Pancreas (tissue), 10 donors: ENCODE measurements at regions not wholly inside any gene's neighbourhood (a gene's known extent, or its start where the extent isn't known, plus 50 kb on each side); places are given as distances from the start of the nearest gene placed in this dataset.

Experiments
- ATAC-seq, 4 donors: fragments of 200-7000 bp; cut with Tn5 transposase; one replicate each; pipeline versions ENCODE4 v1.8.0 to v1.9.1; 2020; ENCODE audit warnings: mild to moderate bottlenecking in 4 of 4, moderate library complexity in 4 of 4
- DNase-seq, 6 donors: peaks; one replicate each; pipeline ENCODE4 v3.0.0-alpha.2; 2020
- FAIRE-seq: peaks from 2 replicates; lab custom pipeline; 2012; peaks lifted over from hg19 to GRCh38; lab: Jason Lieb, UNC
- H3K27ac ChIP-seq, 4 donors: fragments of 200-600 bp; sonication (generic); 1 replicate in 3 of 4; 2 replicates in 1 of 4; pipeline versions ENCODE4 v1.5.0 to v1.8.0; 2020
- H3K27me3 ChIP-seq, 4 donors: fragments of 200-600 bp; one replicate each; pipeline ENCODE4 v1.8.0; 2021
- H3K36me3 ChIP-seq, 3 donors: fragments of 200-600 bp; sonication (generic) in 1 of 3; one replicate each; pipeline versions ENCODE4 v1.5.0 to v1.8.0; 2020 to 2021
- H3K4me1 ChIP-seq, 3 donors: fragments of 200-600 bp; one replicate each; pipeline ENCODE4 v1.8.0; 2021
- H3K4me3 ChIP-seq, 4 donors: fragments of 200-600 bp; sonication (generic) in 2 of 4; one replicate each; pipeline versions ENCODE4 v1.5.0 to v1.8.0; 2020 to 2021
- H3K9me3 ChIP-seq, 4 donors: fragments of 200-600 bp; one replicate each; pipeline ENCODE4 v1.8.0; 2021
- CTCF ChIP-seq, 4 donors: fragments of 200-600 bp; sonication (generic) in 3 of 4; IDR thresholded peaks; one replicate each; pipeline versions ENCODE4 v1.5.0 to v1.8.0; 2021; ENCODE audit warnings: antibody characterized with exemption in 4 of 4
- WGBS, 2 donors: extraction: QIAGEN DNeasy Blood & Tissue Kit; methylation state at CpG; one replicate each; pipeline ENCODE4 v1.1.7; 2013; 5-methylcytosine and 5-hydroxymethylcytosine counted together
- intact Hi-C, 3 donors: fragments of 100-400 bp; cut with DNase I; formaldehyde crosslinking; loops; one replicate each; pipeline versions ENCODE4 v1.11.1 to v1.14.2; 2022
- donor health status: healthy with polysubstance abuse.
- donor health status: DM: no; HTN: no; CAD: no; lungs with moderate emphysema.
- donor health status: DM: no; HTN: no; CAD: no.
- donor health status: control.
- donor health status: control.
- donor health status: Bipolar disorder and iron deficiency.
- donor health status: DM: yes; HTN: yes; CAD: no.
- donor health status: DM: no; HTN: no; CAD: no.
- donor health status: DM: no; HTN: no; CAD: no.
- donor health status: DM: yes; HTN: yes; CAD: no.

GRCh38 chr10:43906490-43906889 lies 257.8 kb upstream of the ZNF32 start:
- DNase-seq = no peak
- H3K27ac ChIP-seq = no peak overlapping the region
- H3K36me3 ChIP-seq = no peaks in the 10 kb centered on the region
- TF ChIP-seq CTCF (IDR thresholded peaks at IDR 0.05) = no peak
- H3K27me3 ChIP-seq = no peaks in the 10 kb centered on the region
- FAIRE-seq = no peak
- H3K4me1 ChIP-seq = no peaks in the 10 kb centered on the region
- ATAC-seq = no peak
- WGBS, 2 donors = 74 to 86% methylated on average over 8 of the region's 8 CpGs
- no peak overlapping the region for H3K4me3 ChIP-seq
- intact Hi-C loops = no loop called here
- H3K9me3 ChIP-seq = no peaks in the 10 kb centered on the region

- TF ChIP-seq CTCF (IDR thresholded peaks at IDR 0.05) = no peak
- Histone ChIP-seq H3K27me3 (no peaks in the 10 kb centered on the region), H3K27ac (no peak overlapping the region), H3K9me3 (no peaks in the 10 kb centered on the region), H3K4me1 (no peaks in the 10 kb centered on the region), H3K36me3 (no peaks in the 10 kb centered on the region), H3K4me3 (no peak overlapping the region)
- ATAC-seq (peak in 3 of 4 donors; percentile 33 to 43 (median 42)), FAIRE-seq (no peak), DNase-seq (no peak)
- WGBS, 2 donors = 54 to 55% methylated on average over 10 of the region's 10 CpGs
- intact Hi-C loops = no loop called here
Measured at GRCh38 chr10:43905512-43906236, 257.0 kb upstream of the ZNF32 start.

- Histone ChIP-seq H3K4me1 (no peaks in the 10 kb centered on the region), H3K36me3 (no peaks in the 10 kb centered on the region), H3K9me3 (no peaks in the 10 kb centered on the region), H3K27me3 (no peaks in the 10 kb centered on the region), H3K4me3 (no peak overlapping the region), H3K27ac (no peak overlapping the region)
- FAIRE-seq (no peak), DNase-seq (no peak), ATAC-seq (no peak)
- WGBS, 2 donors = 69 to 73% methylated on average over 9 of the region's 9 CpGs
- intact Hi-C loops = no loop called here
- TF ChIP-seq CTCF (IDR thresholded peaks at IDR 0.05) = no peak
Measured at GRCh38 chr10:43904844-43905243, 256.2 kb upstream of the ZNF32 start.

- Histone ChIP-seq H3K27ac (no peak overlapping the region), H3K4me3 (no peak overlapping the region), H3K27me3 (no peaks in the 10 kb centered on the region), H3K4me1 (no peaks in the 10 kb centered on the region), H3K36me3 (no peaks in the 10 kb centered on the region), H3K9me3 (no peaks in the 10 kb centered on the region)
- no peak for TF ChIP-seq CTCF (IDR thresholded peaks at IDR 0.05)
- ATAC-seq (no peak), DNase-seq (no peak), FAIRE-seq (no peak)
- intact Hi-C loops = no loop called here
- 93 to 95% methylated on average over 7 of the region's 7 CpGs for WGBS, 2 donors
Measured at GRCh38 chr10:43904301-43904700, 255.6 kb upstream of the ZNF32 start.

- Histone ChIP-seq H3K4me1 (no peaks in the 10 kb centered on the region), H3K9me3 (no peaks in the 10 kb centered on the region), H3K4me3 (no peak overlapping the region), H3K27ac (no peak overlapping the region), H3K27me3 (no peaks in the 10 kb centered on the region), H3K36me3 (no peaks in the 10 kb centered on the region)
- no peak for ATAC-seq
- 78 to 82% methylated on average over 7 of the region's 7 CpGs for WGBS, 2 donors
- no peak for FAIRE-seq
- intact Hi-C loops = no loop called here
- no peak for TF ChIP-seq CTCF (IDR thresholded peaks at IDR 0.05)
- no peak for DNase-seq
Measured at GRCh38 chr10:43903451-43903850, 254.8 kb upstream of the ZNF32 start.
